Peyer's patch (tissue), 4 donors: ENCODE measurements at regions not wholly inside any gene's neighbourhood (a gene's known extent, or its start where the extent isn't known, plus 50 kb on each side); places are given as distances from the start of the nearest gene placed in this dataset.
"Not testable (repeated sequence)": the region's sequence is repeated elsewhere in the genome, so short reads cannot be mapped to it uniquely, and the experiment has no call there.

Experiments
- DNase-seq, 3 donors: peaks; one replicate each; pipeline ENCODE4 v3.0.0-alpha.2; 2017 to 2019
- H3K27ac ChIP-seq, 4 donors: fragments of 200-600 bp; sonication (generic); one replicate each; pipeline ENCODE4 v1.5.1; 2016 to 2019
- H3K27me3 ChIP-seq, 2 donors: fragments of 200-600 bp; sonication (generic); one replicate each; pipeline ENCODE4 v1.5.1; 2019
- H3K36me3 ChIP-seq, 3 donors: fragments of 200-600 bp; sonication (generic); one replicate each; pipeline ENCODE4 v1.5.1; 2016 to 2019
- H3K4me1 ChIP-seq, 4 donors: fragments of 200-600 bp; sonication (generic); one replicate each; pipeline ENCODE4 v1.5.1; 2016 to 2019
- H3K4me3 ChIP-seq, 4 donors: fragments of 200-600 bp; sonication (generic); 1 replicate in 3 of 4; 2 replicates in 1 of 4; pipeline ENCODE4 v1.5.1; 2016 to 2019; ENCODE audit warnings: mild to moderate bottlenecking in 1 of 4
- H3K9me3 ChIP-seq, 4 donors: fragments of 200-600 bp; sonication (generic); one replicate each; pipeline ENCODE4 v1.5.1; 2016 to 2019; ENCODE audit warnings: mild to moderate bottlenecking in 1 of 4
- CTCF ChIP-seq, 6 experiments: fragments of 450-650 bp in 4 of 6; fragments of 200-600 bp in 2 of 6; sonication (generic) in 1 of 6; IDR thresholded peaks; one replicate each; pipeline ENCODE4 v1.5.1; 2017 to 2019; ENCODE audit warnings: antibody characterized with exemption in 6 of 6, mild to moderate bottlenecking in 3 of 6, moderate library complexity in 1 of 6
- POLR2A ChIP-seq, 2 donors: fragments of 450-650 bp; IDR thresholded peaks; one replicate each; pipeline ENCODE4 v1.5.1; 2017; ENCODE audit warnings: antibody characterized with exemption in 2 of 2, mild to moderate bottlenecking in 2 of 2, moderate library complexity in 2 of 2

GRCh38 chr3:194880940-194881925 is 195.6 kb downstream of the FAM43A start:
- TF ChIP-seq POLR2A (IDR thresholded peaks at IDR 0.05): no peak
- TF ChIP-seq CTCF (IDR thresholded peaks at IDR 0.05): peak in 2 of 6 experiments; percentile 29 to 31
- Histone ChIP-seq H3K27me3 (no peaks in the 10 kb centered on the region), H3K36me3 (no peaks in the 10 kb centered on the region), H3K4me1 (peaks cover 0 to 17% (median 0%) of the 10 kb centered on the region in 4 donors), H3K27ac (peak overlapping the region in 2 of 4 donors; percentile 25 to 52), H3K9me3 (peaks cover 0 to 9% (median 4%) of the 10 kb centered on the region in 4 donors), H3K4me3 (no peak overlapping the region)
- DNase-seq: no peak

- TF ChIP-seq CTCF (IDR thresholded peaks at IDR 0.05): no peak
- TF ChIP-seq POLR2A (IDR thresholded peaks at IDR 0.05): no peak
These were observed 199.1 kb downstream of the FAM43A start for GRCh38 chr3:194884649-194885315.

GRCh38 chr3:194885766-194886165 is 200.1 kb downstream of the FAM43A start:
- Histone ChIP-seq H3K27me3 (no peaks in the 10 kb centered on the region), H3K36me3 (no peaks in the 10 kb centered on the region), H3K27ac (no peak overlapping the region), H3K4me1 (peaks cover 0 to 8% (median 0%) of the 10 kb centered on the region in 4 donors), H3K4me3 (no peak overlapping the region), H3K9me3 (peaks cover 0 to 9% (median 4%) of the 10 kb centered on the region in 4 donors)
- no peak for DNase-seq
- TF ChIP-seq POLR2A (IDR thresholded peaks at IDR 0.05): no peak
- TF ChIP-seq CTCF (IDR thresholded peaks at IDR 0.05): no peak

More at GRCh38 chr3:194884649-194885315, 199.1 kb downstream of the FAM43A start:
- Histone ChIP-seq H3K4me3 (no peak overlapping the region), H3K9me3 (peaks cover 0 to 9% (median 4%) of the 10 kb centered on the region in 4 donors), H3K27me3 (no peaks in the 10 kb centered on the region), H3K4me1 (peaks cover 0 to 17% (median 0%) of the 10 kb centered on the region in 4 donors), H3K27ac (no peak overlapping the region), H3K36me3 (no peaks in the 10 kb centered on the region)
- DNase-seq: no peak

GRCh38 chr3:194886836-194887235 is 201.2 kb downstream of the FAM43A start:
- Histone ChIP-seq H3K27ac (no peak overlapping the region), H3K36me3 (no peaks in the 10 kb centered on the region), H3K4me1 (no peaks in the 10 kb centered on the region), H3K27me3 (no peaks in the 10 kb centered on the region), H3K4me3 (no peak overlapping the region), H3K9me3 (peaks cover 0 to 9% (median 4%) of the 10 kb centered on the region in 4 donors)
- DNase-seq: no peak
- no peak for TF ChIP-seq POLR2A (IDR thresholded peaks at IDR 0.05)
- TF ChIP-seq CTCF (IDR thresholded peaks at IDR 0.05): no peak

GRCh38 chr3:194888062-194888461 is 202.4 kb downstream of the FAM43A start:
- H3K4me1 ChIP-seq, H3K36me3 ChIP-seq, H3K27me3 ChIP-seq, DNase-seq, H3K9me3 ChIP-seq, H3K27ac ChIP-seq, H3K4me3 ChIP-seq: not testable (repeated sequence)

- Histone ChIP-seq H3K4me3 (no peak overlapping the region), H3K9me3 (peaks cover 0 to 9% (median 2%) of the 10 kb centered on the region in 4 donors), H3K36me3 (no peaks in the 10 kb centered on the region), H3K27ac (no peak overlapping the region), H3K4me1 (no peaks in the 10 kb centered on the region), H3K27me3 (no peaks in the 10 kb centered on the region)
- no peak for DNase-seq
- no peak for TF ChIP-seq POLR2A (IDR thresholded peaks at IDR 0.05)
- no peak for TF ChIP-seq CTCF (IDR thresholded peaks at IDR 0.05)
These were observed 203.2 kb downstream of the FAM43A start for GRCh38 chr3:194888916-194889315.
